ENCODE measurements at regions not wholly inside any gene's neighbourhood (a gene's known extent, or its start where the extent isn't known, plus 50 kb on each side); places are given as distances from the start of the nearest gene placed in this dataset.

- Histone ChIP-seq H3K4me3 (ENCODE audit: extremely low read depth in 1 of 4, insufficient read depth in 2 of 4, low read depth in 3 of 4, low read length in 4 of 4) (no peak overlapping the region), H4K20me1 (replicated peaks in 1 of 2; ENCODE audit: control insufficient read depth in 1 of 2, insufficient read depth in 2 of 2, low read length in 2 of 2) (no peaks in the 10 kb centered on the region), H3K23me2 (ENCODE audit: low read depth, low read length) (no peaks in the 10 kb centered on the region), H3K36me3 (ENCODE audit: control insufficient read depth in 2 of 4, insufficient read depth in 4 of 4, low read length in 3 of 4) (no peaks in the 10 kb centered on the region), H3K23ac (ENCODE audit: insufficient read length) (no peak overlapping the region), H2BK20ac (ENCODE audit: low read length) (no peak overlapping the region), H4K91ac (replicated peaks; ENCODE audit: insufficient read length, low read length) (no peak overlapping the region), H4K5ac (ENCODE audit: insufficient read length, low read depth, low read length) (no peak overlapping the region), H2AK5ac (ENCODE audit: low read depth, low read length) (no peak overlapping the region), H3K9me3 (ENCODE audit: insufficient read depth in 2 of 2, low read depth in 1 of 2, low read length in 1 of 2) (no peaks in the 10 kb centered on the region), H3K14ac (ENCODE audit: insufficient read length) (no peak overlapping the region), H2BK5ac (ENCODE audit: low read depth, low read length) (no peak overlapping the region), H3K4ac (replicated peaks; ENCODE audit: insufficient read length, low read depth, low read length) (no peak overlapping the region), H4K8ac (ENCODE audit: extremely low read depth, insufficient read depth, low read length) (no peak overlapping the region), H3K18ac (ENCODE audit: extremely low read depth, low read length) (no peak overlapping the region), H3K4me2 (ENCODE audit: insufficient read depth in 1 of 2, low read depth in 2 of 2, low read length in 2 of 2) (no peak overlapping the region), H2BK15ac (ENCODE audit: low read length) (no peak overlapping the region), H3K79me1 (ENCODE audit: low read depth, low read length) (no peaks in the 10 kb centered on the region), H2AFZ (ENCODE audit: low read length) (no peak overlapping the region), H2BK12ac (ENCODE audit: low read depth, low read length) (no peak overlapping the region), H3K56ac (replicated peaks; ENCODE audit: insufficient read length, low read depth, low read length) (no peak overlapping the region), H3K4me1 (replicated peaks in 1 of 4; ENCODE audit: control insufficient read depth in 3 of 4, insufficient read depth in 4 of 4, low read length in 3 of 4) (no peaks in the 10 kb centered on the region; a peak in 2 of 7 replicates), H2BK120ac (replicated peaks; ENCODE audit: low read depth, low read length) (no peak overlapping the region), H3K27me3 (replicated peaks in 1 of 4; ENCODE audit: control insufficient read depth in 3 of 4, extremely low read depth in 1 of 4, insufficient read depth in 3 of 4, low read length in 3 of 4) (no peaks in the 10 kb centered on the region), H3K9ac (replicated peaks in 1 of 4; ENCODE audit: extremely low read depth in 1 of 4, low read depth in 3 of 4, low read length in 3 of 4) (no peak overlapping the region), H3K27ac (ENCODE audit: low read depth, low read length) (no peak overlapping the region), H3K79me2 (ENCODE audit: control insufficient read depth in 1 of 2, insufficient read depth in 2 of 2, low read length in 2 of 2) (no peaks in the 10 kb centered on the region)
- CTCF ChIA-PET (ENCODE audit: partially characterized antibody), result interaction anchor here (0.6 to 2.6 kb wide), 16 partner anchors 13 to 680 kb away, joined by 3 to 8 read pairs (median 4); no protein-coding TSS in a partner anchor
- FAIRE-seq (no peak), DNase-seq (ENCODE audit: low read depth in 1 of 2, low spot score in 2 of 2) (no peak)
- POLR2A ChIA-PET (ENCODE audit: partially characterized antibody), result no interaction called here
- TF ChIP-seq TBP (IDR thresholded peaks at IDR 0.05; ENCODE audit: low read depth, low read length) (no peak), CHD2 (IDR thresholded peaks at IDR 0.05; ENCODE audit: low read length) (no peak), CHD1 (IDR thresholded peaks at IDR 0.05; ENCODE audit: low read depth, low read length) (no peak), BCL11A (IDR thresholded peaks at IDR 0.05; ENCODE audit: low read depth in 2 of 2, low read length in 2 of 2) (no peak), RBBP5 (IDR thresholded peaks at IDR 0.05; ENCODE audit: borderline replicate concordance, low read depth, low read length) (no peak), MAX (IDR thresholded peaks at IDR 0.05) (no peak), RFX5 (IDR thresholded peaks at IDR 0.05; ENCODE audit: borderline replicate concordance, low read depth, low read length) (no peak)
- WGBS, 2 experiments (ENCODE audit: extremely low coverage in 1 of 2, insufficient coverage in 1 of 2, insufficient read length in 1 of 2, insufficient replicate concordance in 2 of 2, low coverage in 1 of 2, low lambda C conversion rate in 2 of 2, missing lambda C conversion rate in 1 of 2), result 98% methylated on average over 3 of the region's 3 CpGs; no CpG with 5 or more reads in 1 of the 2 experiments
Observed at GRCh38 chr20:11677428-11677827, 240.3 kb upstream of the BTBD3 start.

All from H1 (cell line).